T-helper 2 cell treated with Interferon-gamma antibody and Interleukin-4, amounts not matched to agents 100 ng/mL and 5 ng/mL, for 36 hours (primary cell): ENCODE measurements at regions not wholly inside any gene's neighbourhood (a gene's known extent, or its start where the extent isn't known, plus 50 kb on each side); places are given as distances from the start of the nearest gene placed in this dataset.
"Not testable (repeated sequence)": the region's sequence is repeated elsewhere in the genome, so short reads cannot be mapped to it uniquely, and the experiment has no call there.

Source experiments
- intact Hi-C: fragments of 100-400 bp; cut with micrococcal nuclease; formaldehyde crosslinking; loops from one replicate; pipeline ENCODE4 v1.15.1; 2023

- intact Hi-C loops: no loop called here
Observed at GRCh38 chr6:115811541-115811940, 249.2 kb downstream of the FRK start.

- intact Hi-C loops: no loop called here
Observed at GRCh38 chr6:115798229-115798628, 262.5 kb downstream of the FRK start.

DNA sequence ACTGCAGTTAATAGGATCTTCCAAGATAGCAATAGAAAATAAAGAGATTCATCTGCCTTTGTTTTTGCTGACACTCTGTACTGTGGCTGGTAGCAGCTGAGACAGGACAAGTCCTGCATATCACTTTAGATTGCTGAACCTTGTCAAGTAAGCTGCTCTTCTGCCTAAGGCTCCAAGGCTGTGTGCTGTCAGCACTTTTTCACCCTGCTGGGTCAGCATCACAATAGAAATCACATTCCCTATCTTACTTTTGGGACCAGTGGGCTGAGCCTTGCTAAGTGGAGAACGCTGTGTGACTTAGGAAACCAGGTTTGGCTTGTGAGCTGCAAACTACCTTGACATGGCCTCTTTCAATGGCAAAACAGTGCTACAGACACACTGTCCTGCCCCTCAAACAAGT lies 263.9 kb downstream of the FRK start:
- intact Hi-C loops: no loop called here

DNA sequence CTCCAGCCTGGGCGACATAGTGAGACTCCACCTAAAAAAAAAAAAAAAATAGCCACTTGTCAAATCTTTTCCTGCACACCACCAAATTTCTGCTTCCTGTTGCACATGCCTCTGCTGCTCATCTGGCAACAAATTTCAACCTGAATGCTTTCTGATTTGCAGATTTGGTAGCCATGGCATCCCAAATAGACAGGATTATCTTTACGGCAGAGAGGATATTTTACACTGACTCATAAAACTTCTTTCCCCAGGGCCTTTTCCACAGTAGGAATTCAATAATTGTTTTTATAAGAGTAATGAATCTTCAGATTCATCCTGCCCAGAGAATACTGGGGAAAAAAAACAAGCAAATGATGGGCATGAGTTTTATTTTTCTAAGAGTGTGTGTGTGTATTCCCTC lies 264.6 kb downstream of the FRK start:
- intact Hi-C loops: no loop called here

DNA sequence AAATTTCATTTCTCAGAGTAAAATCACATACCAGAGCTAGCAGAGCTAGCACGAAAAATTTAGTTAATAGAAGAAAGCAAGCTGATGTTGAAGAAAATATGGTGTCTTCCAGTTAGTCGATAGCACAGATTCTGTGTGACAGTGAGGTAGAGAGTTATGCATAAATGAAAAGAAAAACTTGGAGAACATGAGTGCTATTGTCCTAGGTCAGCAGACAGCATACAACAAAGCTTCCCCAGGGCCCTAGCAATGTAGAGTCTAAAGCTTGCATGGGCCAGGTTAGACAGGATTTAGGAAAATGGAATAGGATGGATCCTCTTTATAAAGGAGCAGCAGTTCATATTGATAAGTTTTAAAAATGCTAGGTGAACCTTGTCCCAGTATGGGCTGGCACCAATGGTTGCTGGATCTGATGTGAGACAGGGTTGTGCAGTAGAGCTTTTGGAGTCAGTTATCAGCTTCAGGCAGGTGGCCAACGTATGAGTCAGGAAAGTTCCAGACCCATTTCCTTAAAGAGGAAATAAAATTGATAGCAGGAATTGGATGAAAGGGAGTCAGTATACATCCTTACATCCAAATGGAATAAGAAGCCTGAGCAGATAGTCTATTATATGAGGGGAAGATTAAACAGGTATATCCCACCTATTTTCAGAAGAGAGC lies 277.2 kb downstream of the FRK start:
- intact Hi-C loops: no loop called here

- intact Hi-C loops: no loop called here
Observed at GRCh38 chr6:115782612-115783011, 278.1 kb downstream of the FRK start.

- intact Hi-C loops: no loop called here
Observed at GRCh38 chr6:115773741-115774140, 286.9 kb downstream of the FRK start.

GRCh38 chr6:115770851-115771250 lies 289.8 kb downstream of the FRK start:
- intact Hi-C loops: no loop called here

DNA sequence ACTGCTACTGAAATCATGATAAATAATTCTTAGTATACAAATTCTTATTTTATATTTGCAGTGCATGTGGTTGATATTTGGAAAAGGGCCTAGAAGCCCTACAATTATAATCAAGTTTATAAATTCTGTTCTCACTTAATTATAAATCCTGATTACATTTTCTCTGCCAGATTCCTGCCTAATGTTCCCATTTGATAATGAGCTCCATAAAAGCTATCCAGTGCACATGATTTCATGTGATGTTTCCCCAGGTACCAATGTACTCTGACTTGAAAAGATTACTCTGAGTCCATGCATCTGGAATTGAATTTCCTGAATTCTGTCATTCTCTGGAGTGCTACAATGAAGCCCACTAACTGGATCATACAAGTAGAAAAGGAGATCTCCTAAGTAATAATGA lies 292.2 kb downstream of the FRK start:
- intact Hi-C loops: no loop called here

GRCh38 chr6:115767931-115768330 lies 292.8 kb downstream of the FRK start:
- intact Hi-C loops: no loop called here

- intact Hi-C loops: no loop called here
Observed at GRCh38 chr6:115766745-115767462, 293.8 kb downstream of the FRK start.

- intact Hi-C loops: no loop called here
Observed at GRCh38 chr6:115765966-115766365, 294.7 kb downstream of the FRK start.

GRCh38 chr6:115759051-115759450 lies 301.6 kb downstream of the FRK start:
- intact Hi-C loops: no loop called here

DNA sequence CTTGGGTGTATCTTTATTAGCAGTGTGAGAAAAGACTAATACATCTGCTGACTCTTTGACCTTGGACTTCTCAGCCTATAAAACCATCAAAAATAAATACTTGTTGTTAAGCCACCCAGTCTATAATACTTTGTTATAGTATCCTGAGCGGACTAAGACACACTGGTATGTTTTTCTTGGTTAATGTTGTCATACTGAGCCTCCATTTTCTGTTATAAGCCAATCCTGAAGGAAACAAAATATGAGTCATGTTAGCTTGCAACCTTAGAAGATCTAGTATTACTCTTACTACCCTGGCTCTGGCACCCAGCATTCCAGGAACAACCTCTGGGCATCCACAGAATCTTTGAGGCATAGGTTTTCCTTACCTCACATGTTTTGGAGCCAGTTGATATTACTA lies 307.2 kb downstream of the FRK start:
- intact Hi-C loops: no loop called here

GRCh38 chr6:115750946-115751345 lies 309.7 kb downstream of the FRK start:
- intact Hi-C loops: no loop called here

DNA sequence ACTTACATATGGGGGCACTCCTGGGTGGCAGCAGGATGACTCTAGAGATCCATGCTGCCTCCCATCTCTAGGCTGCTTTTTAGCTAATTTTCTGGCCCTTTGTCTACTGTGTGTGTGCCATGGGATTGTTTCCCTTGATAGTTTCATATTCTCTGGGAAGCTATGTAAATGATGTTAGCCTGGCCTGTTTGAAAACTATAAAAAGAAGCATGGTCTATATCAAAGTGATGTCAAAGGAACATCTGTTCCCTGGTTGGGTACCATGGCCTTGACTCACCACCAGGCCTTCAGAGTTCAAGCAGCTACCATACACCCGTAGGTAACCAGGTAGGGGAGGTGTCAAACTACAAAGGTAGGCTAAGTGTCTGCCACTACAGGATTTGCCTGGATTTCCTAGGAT lies 310.4 kb downstream of the FRK start:
- intact Hi-C loops: no loop called here

DNA sequence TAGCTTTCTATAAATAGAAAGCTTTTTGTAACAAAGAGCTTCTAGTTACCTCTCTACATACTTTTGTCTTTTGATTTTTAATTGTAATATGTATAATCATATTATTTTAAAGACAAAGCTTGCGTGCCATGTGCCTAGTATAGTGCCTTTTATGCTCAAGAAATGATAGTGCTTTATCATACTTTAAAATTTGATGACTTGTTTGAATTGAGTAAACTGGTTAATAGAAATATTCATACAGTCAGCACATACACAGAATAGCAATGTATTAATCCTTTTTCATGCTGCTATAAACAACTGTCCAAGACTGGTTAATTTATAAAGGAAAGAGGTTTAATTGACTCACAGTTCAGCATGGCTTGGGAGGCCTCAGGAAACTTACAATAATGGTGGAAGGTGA lies 313.0 kb downstream of the FRK start:
- intact Hi-C loops: no loop called here

DNA sequence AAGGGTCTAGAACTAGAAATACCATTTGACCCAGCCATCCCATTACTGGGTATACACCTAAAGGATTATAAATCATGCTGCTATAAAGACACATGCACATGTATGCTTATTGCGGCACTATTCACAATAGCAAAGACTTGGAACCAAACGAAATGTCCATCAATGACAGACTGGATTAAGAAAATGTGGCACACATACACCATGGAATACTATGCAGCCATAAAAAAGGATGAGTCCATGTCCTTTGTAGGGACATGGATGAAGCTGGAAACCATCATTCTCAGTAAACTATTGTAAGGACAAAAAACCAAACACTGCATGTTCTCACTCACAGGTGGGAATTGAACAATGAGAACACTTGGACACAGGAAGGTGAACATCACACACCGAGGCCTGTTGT lies 314.1 kb downstream of the FRK start:
- intact Hi-C loops: not testable (repeated sequence)

DNA sequence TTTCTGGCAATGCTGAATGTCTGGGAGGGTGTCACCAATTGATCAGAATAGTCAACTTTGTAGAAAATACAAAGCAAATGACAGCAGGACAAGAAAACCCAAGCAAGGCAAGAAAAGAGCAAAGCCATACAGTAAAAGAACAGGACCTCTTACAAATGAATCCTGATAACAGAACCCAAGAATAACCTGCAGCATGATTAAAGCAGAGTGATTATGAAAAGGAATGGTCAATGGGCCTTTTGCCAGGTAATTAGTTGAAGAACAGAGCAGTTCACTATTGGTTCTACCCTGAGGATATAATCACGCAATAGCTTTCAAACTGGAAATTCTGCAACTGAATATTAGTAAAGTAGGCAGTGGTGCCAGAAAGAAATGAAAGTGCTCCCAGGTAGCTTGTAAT lies 319.8 kb downstream of the FRK start:
- intact Hi-C loops: no loop called here

GRCh38 chr6:115735610-115736009 lies 325.1 kb downstream of the FRK start:
- intact Hi-C loops: no loop called here

GRCh38 chr6:115733426-115733825 lies 327.3 kb downstream of the FRK start:
- intact Hi-C loops: no loop called here

GRCh38 chr6:115729036-115729435 lies 331.7 kb downstream of the FRK start:
- intact Hi-C loops: no loop called here

DNA sequence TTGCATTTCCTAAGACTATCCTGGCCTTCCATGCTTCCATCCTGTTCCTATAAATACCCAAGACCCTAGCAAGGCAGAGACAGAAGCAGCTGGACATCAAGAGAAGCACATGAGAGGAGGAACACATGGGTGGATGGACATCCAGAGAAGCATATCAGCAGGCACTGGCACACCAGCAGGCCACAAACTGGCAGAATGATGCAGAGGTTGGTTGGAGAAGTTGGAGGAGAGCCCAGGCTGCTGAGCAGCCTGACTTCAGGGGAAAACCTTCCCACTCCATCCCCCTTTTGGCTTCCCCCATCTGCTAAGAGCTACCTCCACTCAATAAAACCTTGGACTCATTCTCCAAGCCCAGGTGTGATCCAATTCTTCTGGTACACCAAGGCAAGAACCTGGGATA lies 332.5 kb downstream of the FRK start:
- intact Hi-C loops: no loop called here
